ENCODE measurements at regions not wholly inside any gene's neighbourhood (a gene's known extent, or its start where the extent isn't known, plus 50 kb on each side); places are given as distances from the start of the nearest gene placed in this dataset.

GRCh38 chr20:21956591-21956990 is 251.1 kb downstream of the PAX1 start:
- Histone ChIP-seq H3K9me3 (ENCODE audit: insufficient read depth, low read length) (0 out of 2 replicates have a peak, but pooled peaks cover 3% of the 10 kb centered on the region), H3K27ac (ENCODE audit: low read depth, low read length) (no peak overlapping the region)

DNA sequence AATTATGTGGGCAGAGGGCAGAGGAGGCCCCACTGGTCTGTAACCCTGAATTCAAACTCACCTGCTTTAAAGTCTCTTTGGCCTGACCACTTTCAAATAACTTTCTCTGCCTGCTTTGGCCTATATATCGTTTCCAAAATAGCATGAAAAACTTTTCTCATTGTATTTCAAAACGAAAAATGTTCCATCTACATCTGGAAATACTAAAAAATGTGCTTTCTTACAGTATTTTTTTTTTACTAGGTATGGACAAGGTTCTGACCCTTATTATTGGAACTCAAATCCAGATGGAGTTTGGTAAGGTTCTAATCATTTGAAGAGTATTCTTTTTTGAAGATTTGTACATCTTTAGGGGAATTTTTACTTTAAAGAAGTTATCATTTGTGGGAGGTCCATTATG is 241.9 kb downstream of the PAX1 start:
- Histone ChIP-seq H3K4me2 (ENCODE audit: low read depth, low read length, poor library complexity, severe bottlenecking) (no peak overlapping the region), H3K9ac (ENCODE audit: low read length) (no peak overlapping the region), H3F3A (ENCODE audit: insufficient read depth) (no peaks in the 10 kb centered on the region), H3K27me3 (ENCODE audit: low read length) (no peaks in the 10 kb centered on the region), H3K9me3 (ENCODE audit: insufficient read depth, low read length) (no peaks in the 10 kb centered on the region), H3K27ac (ENCODE audit: low read depth, low read length) (no peak overlapping the region), H4K20me1 (ENCODE audit: low read depth, low read length) (no peaks in the 10 kb centered on the region), H2AFZ (ENCODE audit: low read depth, low read length, severe bottlenecking) (no peak overlapping the region), H3K36me3 (ENCODE audit: low read length) (no peaks in the 10 kb centered on the region), H3K4me3 (ENCODE audit: insufficient read depth, low read length, poor library complexity, severe bottlenecking) (no peak overlapping the region), H3K9me2 (replicated peaks; ENCODE audit: insufficient read depth, low read length) (no peaks in the 10 kb centered on the region), H3K79me2 (ENCODE audit: insufficient read depth, low read length) (no peaks in the 10 kb centered on the region)
- TF ChIP-seq EZH2phosphoT487 (conservative IDR thresholded peaks at IDR 0.05; ENCODE audit: low read length): no peak
- no peak for TF ChIP-seq CTCF (IDR thresholded peaks at IDR 0.05; ENCODE audit: insufficient read depth, low read length, poor library complexity, severe bottlenecking)

More at GRCh38 chr20:21956591-21956990, 251.1 kb downstream of the PAX1 start:
- H3K27me3 ChIP-seq (ENCODE audit: low read length): no peaks in the 10 kb centered on the region
- no peak overlapping the region for H3K9ac ChIP-seq (ENCODE audit: low read length)
- H3K79me2 ChIP-seq (ENCODE audit: insufficient read depth, low read length): no peaks in the 10 kb centered on the region
- no peaks in the 10 kb centered on the region for H3K9me2 ChIP-seq (replicated peaks; ENCODE audit: insufficient read depth, low read length)
- no peaks in the 10 kb centered on the region for H3K36me3 ChIP-seq (ENCODE audit: low read length)
- no peaks in the 10 kb centered on the region for H4K20me1 ChIP-seq (ENCODE audit: low read depth, low read length)
- no peak overlapping the region for H3K4me2 ChIP-seq (ENCODE audit: low read depth, low read length, poor library complexity, severe bottlenecking)
- no peak overlapping the region for H2AFZ ChIP-seq (ENCODE audit: low read depth, low read length, severe bottlenecking)
- H3F3A ChIP-seq (ENCODE audit: insufficient read depth): no peaks in the 10 kb centered on the region
- H3K4me3 ChIP-seq (ENCODE audit: insufficient read depth, low read length, poor library complexity, severe bottlenecking): no peak overlapping the region
- TF ChIP-seq EZH2phosphoT487 (conservative IDR thresholded peaks at IDR 0.05; ENCODE audit: low read length): no peak
- no peak for TF ChIP-seq CTCF (IDR thresholded peaks at IDR 0.05; ENCODE audit: insufficient read depth, low read length, poor library complexity, severe bottlenecking)

DNA sequence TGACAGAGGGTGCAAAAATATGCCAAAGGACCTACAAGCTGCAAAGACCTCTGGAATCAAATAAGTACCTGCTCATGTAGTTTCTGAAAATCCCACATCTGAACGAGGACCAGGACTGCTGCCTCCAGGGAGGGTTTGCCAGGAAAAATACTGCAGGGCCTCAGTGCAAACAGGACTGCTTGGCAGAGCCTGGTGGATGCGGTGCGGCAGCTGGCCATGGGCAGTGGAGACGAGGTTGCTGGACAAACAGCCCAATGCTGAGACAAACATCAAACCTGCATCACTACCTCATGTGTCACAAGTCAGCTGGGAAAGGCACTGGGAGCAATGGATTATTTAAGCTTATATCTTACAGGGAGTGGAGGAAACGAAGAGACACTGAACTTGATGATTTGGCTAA is 238.8 kb downstream of the PAX1 start:
- no peaks in the 10 kb centered on the region for H3K9me2 ChIP-seq (replicated peaks; ENCODE audit: insufficient read depth, low read length)
- no peaks in the 10 kb centered on the region for H3K36me3 ChIP-seq (ENCODE audit: low read length)
- no peaks in the 10 kb centered on the region for H3K9me3 ChIP-seq (ENCODE audit: insufficient read depth, low read length)
- H3K9ac ChIP-seq (ENCODE audit: low read length): no peak overlapping the region
- no peak overlapping the region for H3K27ac ChIP-seq (ENCODE audit: low read depth, low read length)
- no peaks in the 10 kb centered on the region for H3K27me3 ChIP-seq (ENCODE audit: low read length)
- H3K4me3 ChIP-seq (ENCODE audit: insufficient read depth, low read length, poor library complexity, severe bottlenecking): no peak overlapping the region
- H2AFZ ChIP-seq (ENCODE audit: low read depth, low read length, severe bottlenecking): no peak overlapping the region
- no peaks in the 10 kb centered on the region for H4K20me1 ChIP-seq (ENCODE audit: low read depth, low read length)
- no peaks in the 10 kb centered on the region for H3K79me2 ChIP-seq (ENCODE audit: insufficient read depth, low read length)
- no peak overlapping the region for H3K4me2 ChIP-seq (ENCODE audit: low read depth, low read length, poor library complexity, severe bottlenecking)
- H3F3A ChIP-seq (ENCODE audit: insufficient read depth): no peaks in the 10 kb centered on the region
- TF ChIP-seq CTCF (IDR thresholded peaks at IDR 0.05; ENCODE audit: insufficient read depth, low read length, poor library complexity, severe bottlenecking) (no peak), EZH2phosphoT487 (conservative IDR thresholded peaks at IDR 0.05; ENCODE audit: low read length) (no peak)
